ENCODE measurements at regions not wholly inside any gene's neighbourhood (a gene's known extent, or its start where the extent isn't known, plus 50 kb on each side); places are given as distances from the start of the nearest gene placed in this dataset.

DNA sequence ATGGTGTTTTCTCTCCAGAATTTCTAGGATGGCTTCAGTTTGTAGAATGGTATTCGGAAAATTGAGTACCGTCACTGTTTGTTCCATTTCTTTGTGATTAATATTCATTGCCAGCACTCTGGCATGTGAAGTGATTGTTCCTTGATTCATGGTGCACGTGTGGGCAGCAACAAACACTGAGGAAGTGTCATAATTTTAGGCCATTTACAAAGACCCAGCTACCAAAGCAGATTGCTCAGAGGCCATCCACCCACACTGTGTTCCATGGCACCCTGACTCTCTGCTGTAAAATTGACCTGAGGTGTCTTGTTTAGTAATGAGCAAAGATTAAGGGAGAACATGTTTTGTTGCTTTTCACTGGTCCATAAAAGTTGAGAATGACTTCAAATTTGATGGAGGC is 250.9 kb upstream of the FMN2 start:
- Histone ChIP-seq H3K27me3 (ENCODE audit: control insufficient read depth, insufficient read depth, low read length) (no peaks in the 10 kb centered on the region), H3K27ac (ENCODE audit: low read depth, low read length) (no peak overlapping the region), H3K36me3 (ENCODE audit: control insufficient read depth, insufficient read depth, low read length) (no peaks in the 10 kb centered on the region), H3K9ac (ENCODE audit: low read depth, low read length) (no peak overlapping the region), H3K4me3 (ENCODE audit: low read depth, low read length) (no peak overlapping the region), H3K4me1 (ENCODE audit: control insufficient read depth, insufficient read depth, low read length) (no peaks in the 10 kb centered on the region), H3K9me3 (ENCODE audit: control insufficient read depth, insufficient read depth, low read length) (no peaks in the 10 kb centered on the region)

- no peak overlapping the region for H3K27ac ChIP-seq (ENCODE audit: low read depth, low read length)
- no peaks in the 10 kb centered on the region for H3K4me1 ChIP-seq (ENCODE audit: control insufficient read depth, insufficient read depth, low read length)
- no peaks in the 10 kb centered on the region for H3K9me3 ChIP-seq (ENCODE audit: control insufficient read depth, insufficient read depth, low read length)
- no peak overlapping the region for H3K4me3 ChIP-seq (ENCODE audit: low read depth, low read length)
- H3K27me3 ChIP-seq (ENCODE audit: control insufficient read depth, insufficient read depth, low read length) = no peaks in the 10 kb centered on the region
- H3K9ac ChIP-seq (ENCODE audit: low read depth, low read length) = no peak overlapping the region
- H3K36me3 ChIP-seq (ENCODE audit: control insufficient read depth, insufficient read depth, low read length) = no peaks in the 10 kb centered on the region
Observed at GRCh38 chr1:239841631-239842030, 250.1 kb upstream of the FMN2 start.

GRCh38 chr1:239843541-239843940 is 248.1 kb upstream of the FMN2 start:
- H3K4me1 ChIP-seq (ENCODE audit: control insufficient read depth, insufficient read depth, low read length) = no peaks in the 10 kb centered on the region
- H3K36me3 ChIP-seq (ENCODE audit: control insufficient read depth, insufficient read depth, low read length) = no peaks in the 10 kb centered on the region
- H3K9me3 ChIP-seq (ENCODE audit: control insufficient read depth, insufficient read depth, low read length) = no peaks in the 10 kb centered on the region
- H3K27ac ChIP-seq (ENCODE audit: low read depth, low read length) = no peak overlapping the region
- H3K9ac ChIP-seq (ENCODE audit: low read depth, low read length) = no peak overlapping the region
- no peaks in the 10 kb centered on the region for H3K27me3 ChIP-seq (ENCODE audit: control insufficient read depth, insufficient read depth, low read length)
- H3K4me3 ChIP-seq (ENCODE audit: low read depth, low read length) = no peak overlapping the region

GRCh38 chr1:239844833-239845232 is 246.8 kb upstream of the FMN2 start:
- Histone ChIP-seq H3K27me3 (ENCODE audit: control insufficient read depth, insufficient read depth, low read length) (no peaks in the 10 kb centered on the region), H3K9me3 (ENCODE audit: control insufficient read depth, insufficient read depth, low read length) (no peaks in the 10 kb centered on the region), H3K4me1 (ENCODE audit: control insufficient read depth, insufficient read depth, low read length) (0 out of 2 replicates have a peak, but pooled peaks cover 4% of the 10 kb centered on the region), H3K36me3 (ENCODE audit: control insufficient read depth, insufficient read depth, low read length) (no peaks in the 10 kb centered on the region), H3K27ac (ENCODE audit: low read depth, low read length) (no peak overlapping the region), H3K4me3 (ENCODE audit: low read depth, low read length) (no peak overlapping the region), H3K9ac (ENCODE audit: low read depth, low read length) (no peak overlapping the region)

- H3K4me1 ChIP-seq (ENCODE audit: control insufficient read depth, insufficient read depth, low read length) = peaks cover 18% of the 10 kb centered on the region
- H3K27me3 ChIP-seq (ENCODE audit: control insufficient read depth, insufficient read depth, low read length) = no peaks in the 10 kb centered on the region
- no peak overlapping the region for H3K27ac ChIP-seq (ENCODE audit: low read depth, low read length)
- H3K36me3 ChIP-seq (ENCODE audit: control insufficient read depth, insufficient read depth, low read length) = no peaks in the 10 kb centered on the region
- H3K4me3 ChIP-seq (ENCODE audit: low read depth, low read length) = no peak overlapping the region
- H3K9me3 ChIP-seq (ENCODE audit: control insufficient read depth, insufficient read depth, low read length) = no peaks in the 10 kb centered on the region
- H3K9ac ChIP-seq (ENCODE audit: low read depth, low read length) = no peak overlapping the region
Observed at GRCh38 chr1:239854922-239855321, 236.8 kb upstream of the FMN2 start.

GRCh38 chr1:239856067-239856466 is 235.6 kb upstream of the FMN2 start:
- H3K9ac ChIP-seq (ENCODE audit: low read depth, low read length) = no peak overlapping the region
- H3K27me3 ChIP-seq (ENCODE audit: control insufficient read depth, insufficient read depth, low read length) = no peaks in the 10 kb centered on the region
- no peaks in the 10 kb centered on the region for H3K36me3 ChIP-seq (ENCODE audit: control insufficient read depth, insufficient read depth, low read length)
- no peaks in the 10 kb centered on the region for H3K9me3 ChIP-seq (ENCODE audit: control insufficient read depth, insufficient read depth, low read length)
- H3K4me3 ChIP-seq (ENCODE audit: low read depth, low read length) = no peak overlapping the region
- no peak overlapping the region for H3K27ac ChIP-seq (ENCODE audit: low read depth, low read length)
- H3K4me1 ChIP-seq (ENCODE audit: control insufficient read depth, insufficient read depth, low read length) = peaks cover 14% of the 10 kb centered on the region

DNA sequence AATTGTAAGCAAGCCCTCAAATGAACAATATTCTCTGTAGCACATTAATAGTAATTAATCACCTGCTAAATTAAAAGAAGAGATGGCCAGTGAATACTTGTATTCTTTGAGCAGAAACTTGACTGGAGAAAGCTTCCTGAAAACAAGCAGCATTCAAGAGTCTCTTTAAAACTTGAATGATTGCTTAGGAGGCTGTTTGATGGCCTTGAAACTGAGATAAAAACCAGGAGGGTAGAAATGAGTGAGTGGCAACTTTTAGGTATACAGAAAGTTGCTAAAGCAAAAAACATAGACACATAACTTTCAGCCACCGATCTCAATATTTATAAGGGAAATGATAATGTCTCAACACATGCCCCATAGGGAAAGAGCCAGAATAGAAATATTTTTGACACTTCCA is 234.8 kb upstream of the FMN2 start:
- H3K9me3 ChIP-seq (ENCODE audit: control insufficient read depth, insufficient read depth, low read length) = no peaks in the 10 kb centered on the region
- H3K27me3 ChIP-seq (ENCODE audit: control insufficient read depth, insufficient read depth, low read length) = no peaks in the 10 kb centered on the region
- no peak overlapping the region for H3K4me3 ChIP-seq (ENCODE audit: low read depth, low read length)
- no peak overlapping the region for H3K9ac ChIP-seq (ENCODE audit: low read depth, low read length)
- H3K36me3 ChIP-seq (ENCODE audit: control insufficient read depth, insufficient read depth, low read length) = no peaks in the 10 kb centered on the region
- H3K4me1 ChIP-seq (ENCODE audit: control insufficient read depth, insufficient read depth, low read length) = peaks cover 14% of the 10 kb centered on the region
- no peak overlapping the region for H3K27ac ChIP-seq (ENCODE audit: low read depth, low read length)

DNA sequence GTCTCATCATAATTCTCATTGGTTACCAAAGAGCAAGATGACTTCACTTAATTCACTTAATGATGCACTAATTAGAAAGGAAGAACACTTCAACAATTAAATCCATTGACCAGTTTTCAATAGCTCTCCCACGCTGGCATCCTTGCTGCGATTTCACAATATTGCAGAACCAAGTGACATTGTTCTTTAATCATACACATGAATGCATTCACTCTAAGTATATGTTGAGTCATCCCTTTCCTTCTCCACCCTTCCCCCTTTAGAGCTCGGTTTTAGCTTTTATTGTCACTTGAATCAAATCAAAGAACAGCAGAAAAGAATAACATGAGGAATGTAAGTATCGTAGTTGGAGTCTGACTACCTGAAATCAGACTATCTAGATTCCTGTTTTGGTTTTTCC is 233.6 kb upstream of the FMN2 start:
- Histone ChIP-seq H3K27ac (ENCODE audit: low read depth, low read length) (no peak overlapping the region), H3K4me3 (ENCODE audit: low read depth, low read length) (no peak overlapping the region), H3K4me1 (ENCODE audit: control insufficient read depth, insufficient read depth, low read length) (peaks cover 14% of the 10 kb centered on the region), H3K9me3 (ENCODE audit: control insufficient read depth, insufficient read depth, low read length) (no peaks in the 10 kb centered on the region), H3K27me3 (ENCODE audit: control insufficient read depth, insufficient read depth, low read length) (no peaks in the 10 kb centered on the region), H3K36me3 (ENCODE audit: control insufficient read depth, insufficient read depth, low read length) (no peaks in the 10 kb centered on the region), H3K9ac (ENCODE audit: low read depth, low read length) (no peak overlapping the region)

DNA sequence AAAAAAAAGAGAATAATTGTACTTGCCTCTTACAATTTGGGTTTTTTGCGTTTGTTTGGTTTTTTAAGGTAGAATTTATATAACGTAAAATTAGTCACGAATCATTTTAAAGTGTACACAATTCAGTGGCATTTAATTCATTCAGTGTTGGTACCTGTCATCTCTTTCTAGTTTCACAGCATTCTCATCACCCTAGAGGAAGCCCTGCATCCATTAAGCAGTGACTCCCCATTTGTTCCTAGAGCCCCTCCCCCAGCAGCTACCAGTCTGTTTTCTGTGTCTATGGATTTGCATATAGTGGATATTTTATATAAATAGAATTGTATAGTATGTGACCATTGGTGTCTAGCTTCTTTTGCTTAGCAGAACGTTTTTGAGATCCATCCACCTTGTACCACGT is 233.2 kb upstream of the FMN2 start:
- Histone ChIP-seq H3K9ac (ENCODE audit: low read depth, low read length) (no peak overlapping the region), H3K4me1 (ENCODE audit: control insufficient read depth, insufficient read depth, low read length) (peaks cover 14% of the 10 kb centered on the region), H3K9me3 (ENCODE audit: control insufficient read depth, insufficient read depth, low read length) (no peaks in the 10 kb centered on the region)

GRCh38 chr1:239861985-239862384 is 229.7 kb upstream of the FMN2 start:
- no peak overlapping the region for H3K4me3 ChIP-seq (ENCODE audit: low read depth, low read length)
- no peaks in the 10 kb centered on the region for H3K36me3 ChIP-seq (ENCODE audit: control insufficient read depth, insufficient read depth, low read length)
- peaks cover 6% of the 10 kb centered on the region; the same call in 1 of the 2 replicates for H3K4me1 ChIP-seq (ENCODE audit: control insufficient read depth, insufficient read depth, low read length)
- no peak overlapping the region for H3K9ac ChIP-seq (ENCODE audit: low read depth, low read length)
- H3K27ac ChIP-seq (ENCODE audit: low read depth, low read length) = no peak overlapping the region
- H3K27me3 ChIP-seq (ENCODE audit: control insufficient read depth, insufficient read depth, low read length) = no peaks in the 10 kb centered on the region
- no peaks in the 10 kb centered on the region for H3K9me3 ChIP-seq (ENCODE audit: control insufficient read depth, insufficient read depth, low read length)

More for the DNA sequence above, 233.2 kb upstream of the FMN2 start:
- Histone ChIP-seq H3K27me3 (ENCODE audit: control insufficient read depth, insufficient read depth, low read length) (no peaks in the 10 kb centered on the region), H3K36me3 (ENCODE audit: control insufficient read depth, insufficient read depth, low read length) (no peaks in the 10 kb centered on the region), H3K27ac (ENCODE audit: low read depth, low read length) (no peak overlapping the region), H3K4me3 (ENCODE audit: low read depth, low read length) (no peak overlapping the region)

DNA sequence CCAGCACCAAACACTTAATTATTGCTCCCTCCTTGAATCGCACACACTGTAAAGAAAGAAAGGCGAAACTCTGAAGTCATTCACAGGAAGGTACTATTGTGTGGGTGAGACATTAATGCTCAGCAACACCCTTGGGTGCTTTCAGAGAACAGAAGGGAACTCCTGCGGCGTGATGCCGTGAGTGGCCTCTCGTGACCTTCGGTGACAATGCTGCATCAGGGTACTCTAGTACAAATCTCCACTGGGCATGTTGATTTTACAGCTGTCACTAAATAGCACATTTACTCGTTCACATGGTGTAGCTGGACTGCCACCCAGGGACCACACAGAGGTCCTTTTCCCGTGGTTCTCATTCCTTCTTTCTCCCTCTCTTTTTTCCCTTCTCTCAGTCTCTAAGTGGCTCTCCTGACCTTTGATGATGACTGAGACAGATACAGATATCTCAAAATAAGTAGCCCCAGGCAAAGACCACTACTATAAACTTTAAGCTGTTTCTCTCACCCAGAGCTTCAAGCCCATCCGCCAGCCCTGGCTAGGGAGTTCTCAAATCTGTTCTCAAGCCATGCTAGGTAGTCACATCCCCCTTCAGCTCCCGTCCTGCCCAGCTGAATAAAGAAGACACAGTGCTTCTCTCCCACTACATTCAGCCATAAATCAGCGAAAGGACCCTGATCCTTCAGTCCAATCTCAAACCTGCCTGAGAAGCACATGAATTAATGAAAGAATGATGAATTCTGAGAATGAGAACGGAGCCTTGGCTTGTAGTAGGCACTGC is 223.4 kb upstream of the FMN2 start:
- Histone ChIP-seq H3K36me3 (ENCODE audit: control insufficient read depth, insufficient read depth, low read length) (no peaks in the 10 kb centered on the region), H3K4me1 (ENCODE audit: control insufficient read depth, insufficient read depth, low read length) (no peaks in the 10 kb centered on the region), H3K27ac (ENCODE audit: low read depth, low read length) (no peak overlapping the region), H3K9ac (ENCODE audit: low read depth, low read length) (no peak overlapping the region), H3K27me3 (ENCODE audit: control insufficient read depth, insufficient read depth, low read length) (no peaks in the 10 kb centered on the region), H3K9me3 (ENCODE audit: control insufficient read depth, insufficient read depth, low read length) (no peaks in the 10 kb centered on the region), H3K4me3 (ENCODE audit: low read depth, low read length) (no peak overlapping the region)

Measured in HUES48 (cell line).